ENCODE measurements at regions not wholly inside any gene's neighbourhood (a gene's known extent, or its start where the extent isn't known, plus 50 kb on each side); places are given as distances from the start of the nearest gene placed in this dataset.

DNA sequence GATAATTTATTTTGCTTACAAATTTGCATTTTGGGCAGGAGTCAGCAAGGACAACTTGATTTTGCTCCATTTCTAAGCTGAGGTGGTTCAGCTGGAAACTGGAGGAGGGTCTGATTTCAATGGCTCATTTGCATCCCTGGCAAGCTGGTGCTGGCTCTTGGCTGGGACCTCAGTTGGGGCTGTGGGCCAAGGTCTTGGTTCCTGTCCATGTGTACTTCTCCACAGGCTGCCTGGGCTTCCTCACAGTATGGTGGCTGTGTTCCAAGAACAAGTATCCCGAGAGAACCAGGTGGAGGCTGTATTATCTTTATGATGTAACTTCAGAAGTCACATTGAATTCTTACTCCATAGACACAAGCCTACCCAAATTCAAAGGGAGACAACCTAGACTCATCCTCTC lies 77.0 kb upstream of the STX18 start:
- TF ChIP-seq ZSCAN32 (CRISPR knock-in tag; IDR thresholded peaks at IDR 0.05) (no peak), ZNF239 (CRISPR knock-in tag; IDR thresholded peaks at IDR 0.05) (no peak), ZNF263 (CRISPR knock-in tag; IDR thresholded peaks at IDR 0.05; ENCODE audit: borderline replicate concordance) (no peak), ESRRB (CRISPR knock-in tag; IDR thresholded peaks at IDR 0.05; ENCODE audit: borderline replicate concordance) (no peak), HDAC8 (tag; IDR thresholded peaks at IDR 0.05) (no peak), MTF1 (CRISPR knock-in tag; IDR thresholded peaks at IDR 0.05; ENCODE audit: borderline replicate concordance) (no peak), ELF4 (CRISPR knock-in tag; IDR thresholded peaks at IDR 0.05) (no peak)
- TF ChIP-seq, protein P1, sequence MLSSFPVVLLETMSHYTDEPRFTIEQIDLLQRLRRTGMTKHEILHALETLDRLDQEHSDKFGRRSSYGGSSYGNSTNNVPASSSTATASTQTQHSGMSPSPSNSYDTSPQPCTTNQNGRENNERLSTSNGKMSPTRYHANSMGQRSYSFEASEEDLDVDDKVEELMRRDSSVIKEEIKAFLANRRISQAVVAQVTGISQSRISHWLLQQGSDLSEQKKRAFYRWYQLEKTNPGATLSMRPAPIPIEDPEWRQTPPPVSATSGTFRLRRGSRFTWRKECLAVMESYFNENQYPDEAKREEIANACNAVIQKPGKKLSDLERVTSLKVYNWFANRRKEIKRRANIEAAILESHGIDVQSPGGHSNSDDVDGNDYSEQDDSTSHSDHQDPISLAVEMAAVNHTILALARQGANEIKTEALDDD (IDR thresholded peaks at IDR 0.05), result no peak
- TF ChIP-seq, protein P2, sequence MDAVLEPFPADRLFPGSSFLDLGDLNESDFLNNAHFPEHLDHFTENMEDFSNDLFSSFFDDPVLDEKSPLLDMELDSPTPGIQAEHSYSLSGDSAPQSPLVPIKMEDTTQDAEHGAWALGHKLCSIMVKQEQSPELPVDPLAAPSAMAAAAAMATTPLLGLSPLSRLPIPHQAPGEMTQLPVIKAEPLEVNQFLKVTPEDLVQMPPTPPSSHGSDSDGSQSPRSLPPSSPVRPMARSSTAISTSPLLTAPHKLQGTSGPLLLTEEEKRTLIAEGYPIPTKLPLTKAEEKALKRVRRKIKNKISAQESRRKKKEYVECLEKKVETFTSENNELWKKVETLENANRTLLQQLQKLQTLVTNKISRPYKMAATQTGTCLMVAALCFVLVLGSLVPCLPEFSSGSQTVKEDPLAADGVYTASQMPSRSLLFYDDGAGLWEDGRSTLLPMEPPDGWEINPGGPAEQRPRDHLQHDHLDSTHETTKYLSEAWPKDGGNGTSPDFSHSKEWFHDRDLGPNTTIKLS (IDR thresholded peaks at IDR 0.05; ENCODE audit: borderline replicate concordance, low read depth), result no peak
- POLR2A ChIA-PET, result interaction anchor here (0.9 to 1.3 kb wide), 2 partner anchors 9 to 17 kb away, joined by 3 to 5 read pairs; no protein-coding TSS in a partner anchor
- H3K27me3 ChIP-seq (ENCODE audit: control insufficient read depth in 2 of 2, insufficient read depth in 2 of 2, low read length in 2 of 2), result peaks cover 5 to 14% of the 10 kb centered on the region in 2 experiments; a peak in 3 of 5 replicates
- no peaks in the 10 kb centered on the region for H3K9me1 ChIP-seq (ENCODE audit: control insufficient read depth, insufficient read depth, low read length)
- intact Hi-C loops (cut with micrococcal nuclease) (no loop called here), in situ Hi-C loops (cut with MboI) (no loop called here)
- H3K9me3 ChIP-seq (replicated peaks; ENCODE audit: control insufficient read depth, insufficient read depth, low read depth, low read length), result no peaks in the 10 kb centered on the region
- no peaks in the 10 kb centered on the region for H3K79me2 ChIP-seq (ENCODE audit: control insufficient read depth, insufficient read depth, low read length)
- H4K20me1 ChIP-seq (replicated peaks; ENCODE audit: control insufficient read depth, insufficient read depth, low read length), result no peaks in the 10 kb centered on the region
- no peak overlapping the region for H2AFZ ChIP-seq (ENCODE audit: low read depth, low read length)
- no peak for DNase-seq (ENCODE audit: extremely low read depth in 1 of 4, low spot score in 3 of 4)
- WGBS (ENCODE audit: insufficient coverage, low coverage, missing lambda C conversion rate), result 0% methylated on average over 1 of the region's 1 CpG
- no peak for FAIRE-seq
- BruUV-seq (replicated peaks), result no TSS peak
- H3K4me3 ChIP-seq, result no peak overlapping the region
- no peaks in the 10 kb centered on the region for H3K36me3 ChIP-seq (ENCODE audit: control insufficient read depth, insufficient read depth, low read length)
- H3K4me1 ChIP-seq (replicated peaks in 1 of 2; ENCODE audit: control insufficient read depth in 2 of 2, insufficient read depth in 2 of 2, low read length in 2 of 2), result no peaks in the 10 kb centered on the region
- H3K9ac ChIP-seq (ENCODE audit: insufficient read depth in 1 of 2, low read depth in 2 of 2, low read length in 2 of 2), result no peak overlapping the region
- no peak overlapping the region for H3K4me2 ChIP-seq (ENCODE audit: insufficient read depth, low read length)
- no peak overlapping the region for H3K27ac ChIP-seq (ENCODE audit: extremely low read depth, low read depth, low read length)
- CTCF ChIA-PET (ENCODE audit: low intra/inter-chr PET ratio), result no interaction called here
- no peak for ATAC-seq

Data from K562 (cell line).